ENCODE measurements at regions not wholly inside any gene's neighbourhood (a gene's known extent, or its start where the extent isn't known, plus 50 kb on each side); places are given as distances from the start of the nearest gene placed in this dataset.

DNA sequence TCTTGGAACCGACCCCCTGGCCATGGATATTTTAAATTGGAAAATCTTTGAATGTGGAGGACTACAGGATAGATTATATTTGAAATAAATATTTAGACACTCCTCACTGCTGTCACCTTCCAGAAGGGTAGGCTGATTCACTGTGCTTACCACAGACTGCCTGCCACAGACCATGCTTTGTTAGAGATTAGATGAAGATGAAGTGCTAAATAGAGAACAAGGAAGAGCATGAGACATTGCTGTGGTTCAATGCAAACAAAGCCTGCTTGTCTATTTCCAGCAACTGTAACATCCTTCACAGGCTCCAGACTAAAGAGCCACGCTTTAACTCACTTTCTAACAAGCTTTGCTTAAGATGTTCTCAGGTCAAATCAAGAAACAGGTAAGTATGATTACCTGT is 81.0 kb upstream of the TMEM17 start:
- Histone ChIP-seq H3K79me2 (ENCODE audit: insufficient read depth, low read length) (no peaks in the 10 kb centered on the region), H3K4me3 (ENCODE audit: insufficient read depth, low read depth, low read length) (no peak overlapping the region), H3K27me3 (ENCODE audit: insufficient read depth, low read length) (no peaks in the 10 kb centered on the region), H3K9ac (ENCODE audit: low read length) (no peak overlapping the region), H2AFZ (ENCODE audit: low read depth, low read length) (peak overlapping the region; percentile 14), H4K20me1 (ENCODE audit: insufficient read depth, low read length) (no peaks in the 10 kb centered on the region), H3K9me3 (ENCODE audit: insufficient read depth, low read depth, low read length) (no peaks in the 10 kb centered on the region), H3K27ac (ENCODE audit: low read depth, low read length) (peak overlapping the region; percentile 4), H3K36me3 (ENCODE audit: insufficient read depth, low read length) (no peaks in the 10 kb centered on the region), H3K4me1 (ENCODE audit: insufficient read depth, low read length) (peaks cover 18% of the 10 kb centered on the region), H3K4me2 (ENCODE audit: low read length) (peak overlapping the region; percentile 16)
- Mint-ChIP-seq H3K36me3 (ENCODE audit: low read depth, unreplicated experiment) (no peaks in the 10 kb centered on the region), H3K4me3 (ENCODE audit: unreplicated experiment) (no peak overlapping the region), H3K27me3 (ENCODE audit: low read depth, unreplicated experiment) (no peaks in the 10 kb centered on the region), H3K27ac (ENCODE audit: unreplicated experiment) (peak overlapping the region; percentile 87), H3K9me3 (ENCODE audit: unreplicated experiment) (peaks cover 12% of the 10 kb centered on the region), H3K4me1 (ENCODE audit: low read depth, unreplicated experiment) (peaks cover 28% of the 10 kb centered on the region)
- FAIRE-seq (no peak), DNase-seq (ENCODE audit: low read depth) (peak; percentile 92)
- no peak for TF ChIP-seq EZH2 (IDR thresholded peaks at IDR 0.05; ENCODE audit: insufficient read depth, low read length)
- TF ChIP-seq, protein P1, sequence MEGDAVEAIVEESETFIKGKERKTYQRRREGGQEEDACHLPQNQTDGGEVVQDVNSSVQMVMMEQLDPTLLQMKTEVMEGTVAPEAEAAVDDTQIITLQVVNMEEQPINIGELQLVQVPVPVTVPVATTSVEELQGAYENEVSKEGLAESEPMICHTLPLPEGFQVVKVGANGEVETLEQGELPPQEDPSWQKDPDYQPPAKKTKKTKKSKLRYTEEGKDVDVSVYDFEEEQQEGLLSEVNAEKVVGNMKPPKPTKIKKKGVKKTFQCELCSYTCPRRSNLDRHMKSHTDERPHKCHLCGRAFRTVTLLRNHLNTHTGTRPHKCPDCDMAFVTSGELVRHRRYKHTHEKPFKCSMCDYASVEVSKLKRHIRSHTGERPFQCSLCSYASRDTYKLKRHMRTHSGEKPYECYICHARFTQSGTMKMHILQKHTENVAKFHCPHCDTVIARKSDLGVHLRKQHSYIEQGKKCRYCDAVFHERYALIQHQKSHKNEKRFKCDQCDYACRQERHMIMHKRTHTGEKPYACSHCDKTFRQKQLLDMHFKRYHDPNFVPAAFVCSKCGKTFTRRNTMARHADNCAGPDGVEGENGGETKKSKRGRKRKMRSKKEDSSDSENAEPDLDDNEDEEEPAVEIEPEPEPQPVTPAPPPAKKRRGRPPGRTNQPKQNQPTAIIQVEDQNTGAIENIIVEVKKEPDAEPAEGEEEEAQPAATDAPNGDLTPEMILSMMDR (IDR thresholded peaks at IDR 0.05; ENCODE audit: insufficient read depth, low read depth, low read length) = no peak

DNA sequence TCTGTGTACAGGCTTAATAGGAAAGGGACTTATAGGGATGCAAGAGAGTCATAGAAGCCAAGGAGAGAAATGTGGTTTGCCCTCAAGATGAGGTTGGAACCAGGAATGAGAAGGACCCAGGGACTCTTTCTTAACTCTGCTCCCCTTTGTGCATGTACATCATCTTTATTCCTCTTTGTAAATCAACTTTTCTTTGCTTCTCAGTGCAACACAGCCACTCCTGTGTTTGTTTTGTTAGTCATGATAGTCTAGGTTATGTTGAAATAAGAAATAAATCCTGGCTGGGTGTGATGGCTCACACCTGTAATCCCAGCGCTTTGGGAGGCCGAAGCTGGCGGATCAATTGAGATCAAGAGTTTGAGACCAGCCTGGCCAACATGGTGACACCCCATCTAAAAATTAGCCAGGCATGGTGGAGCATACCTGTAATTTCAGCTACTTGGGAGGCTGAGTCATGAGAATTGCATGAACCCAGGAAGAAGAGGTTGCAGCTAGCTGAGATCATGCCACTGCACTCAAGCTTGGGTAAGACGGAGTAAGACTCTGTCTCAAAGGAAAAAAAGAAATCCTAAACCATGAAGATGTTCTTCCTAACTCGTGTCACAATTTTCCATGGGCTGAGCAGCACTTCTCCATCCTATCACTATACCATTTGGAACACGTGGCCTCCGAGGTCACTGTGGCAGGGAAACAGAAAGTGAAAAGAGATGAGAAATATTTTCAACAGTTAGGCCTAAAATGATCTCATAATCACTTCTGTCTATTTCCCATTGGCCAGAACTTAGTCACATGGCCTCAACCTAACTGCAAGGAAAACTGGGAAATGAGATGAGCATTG is 73.0 kb upstream of the TMEM17 start:
- H2AFZ ChIP-seq (ENCODE audit: low read depth, low read length) = peak overlapping the region; percentile 28
- peak overlapping the region; percentile 2 for H3K4me3 ChIP-seq (ENCODE audit: insufficient read depth, low read depth, low read length)
- Mint-ChIP-seq H3K4me3 (ENCODE audit: unreplicated experiment) (no peak overlapping the region), H3K27ac (ENCODE audit: unreplicated experiment) (peak overlapping the region; percentile 50), H3K4me1 (ENCODE audit: low read depth, unreplicated experiment) (peaks cover 27% of the 10 kb centered on the region), H3K9me3 (ENCODE audit: unreplicated experiment) (peaks cover 9% of the 10 kb centered on the region), H3K27me3 (ENCODE audit: low read depth, unreplicated experiment) (no peaks in the 10 kb centered on the region), H3K36me3 (ENCODE audit: low read depth, unreplicated experiment) (no peaks in the 10 kb centered on the region)
- H3K9me3 ChIP-seq (ENCODE audit: insufficient read depth, low read depth, low read length) = no peaks in the 10 kb centered on the region
- peak overlapping the region; percentile 89 for H3K27ac ChIP-seq (ENCODE audit: low read depth, low read length)
- H3K4me1 ChIP-seq (ENCODE audit: insufficient read depth, low read length) = peaks cover 24% of the 10 kb centered on the region
- peak overlapping the region; percentile 68 for H3K9ac ChIP-seq (ENCODE audit: low read length)
- TF ChIP-seq EZH2 (IDR thresholded peaks at IDR 0.05; ENCODE audit: insufficient read depth, low read length) = no peak
- TF ChIP-seq, protein P1 (IDR thresholded peaks at IDR 0.05; ENCODE audit: insufficient read depth, low read depth, low read length) = no peak
- no peaks in the 10 kb centered on the region for H3K27me3 ChIP-seq (ENCODE audit: insufficient read depth, low read length)
- DNase-seq (ENCODE audit: low read depth) (peak; percentile 79), FAIRE-seq (peak; percentile 49)
- no peaks in the 10 kb centered on the region for H4K20me1 ChIP-seq (ENCODE audit: insufficient read depth, low read length)
- H3K4me2 ChIP-seq (ENCODE audit: low read length) = peak overlapping the region; percentile 59
- H3K79me2 ChIP-seq (ENCODE audit: insufficient read depth, low read length) = no peaks in the 10 kb centered on the region
- H3K36me3 ChIP-seq (ENCODE audit: insufficient read depth, low read length) = no peaks in the 10 kb centered on the region

Data from astrocyte (in vitro differentiated cells and primary cell).